Heart left ventricle (tissue), 13 donors: ENCODE measurements at regions not wholly inside any gene's neighbourhood (a gene's known extent, or its start where the extent isn't known, plus 50 kb on each side); places are given as distances from the start of the nearest gene placed in this dataset.

Experiments
- POLR2A ChIP-seq, 2 donors: fragments of 450-650 bp; IDR thresholded peaks; one replicate each; pipeline ENCODE4 v1.6.1; 2017; ENCODE audit warnings: antibody characterized with exemption in 2 of 2, mild to moderate bottlenecking in 2 of 2, moderate library complexity in 2 of 2
- TF ChIP-seq, protein P1 (sequence below), 12 donors: fragments of 200-600 bp; sonication (generic) in 4 of 12; IDR thresholded peaks; one replicate each; pipeline versions ENCODE4 v1.5.0 to v1.8.0; 2018 to 2022; ENCODE audit warnings: antibody characterized with exemption in 12 of 12, mild to moderate bottlenecking in 5 of 12
- donor health status: ischemic (EF 13 %, LVEDD 7.1; RV severe dilation, severe dysfunction).
- donor health status: DM: no; HTN: yes; CAD: no.
- donor health status: DM: no; HTN: no; CAD: no.
- donor health status: ischemic (EF 25% LVEDD 6.9; RV normal size, moderate dysfunction).
- donor health status: ischemic (EF 25% LVEDD 5.7; RV mildly dilated, moderate dysfunction).
- donor health status: ischemic (EF 35%, LVEDD 5.7; RV mildly dilated, moderate dysfunction).
- donor health status: nonischemic (EF 11% LVEDD 7.7; RV severe dilation, severe dysfunction).
- donor health status: DM: yes; HTN: yes; CAD: no.
- donor health status: PGD.
- donor health status: ischemic (EF 29% LVEDD 5.4; RV normal size, mild dysfunction).
- donor health status: nonischemic (EF 23%, LVEDD 6.1; RV moderate dilation, normal function).

DNA sequence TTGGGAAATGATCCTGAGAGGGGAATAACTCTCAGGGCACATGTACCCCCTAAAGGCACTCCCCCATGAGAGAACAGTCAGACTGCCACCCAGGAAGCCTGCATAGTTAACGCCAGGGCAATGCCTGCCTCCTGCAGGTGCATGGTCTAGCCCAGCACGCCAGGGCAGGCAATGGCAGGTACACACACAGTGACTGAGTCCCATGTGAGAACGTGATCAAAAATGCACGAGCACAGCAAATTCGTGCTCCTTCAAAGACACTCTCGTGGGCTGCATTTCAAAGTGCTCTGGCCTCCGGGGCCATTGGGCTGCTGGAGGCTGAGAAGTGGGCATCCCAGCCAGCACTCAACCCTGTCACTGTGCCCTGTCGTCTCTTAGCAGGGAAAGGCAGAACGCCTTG, 79.7 kb downstream of the SHANK2 start:
- TF ChIP-seq, protein P1, sequence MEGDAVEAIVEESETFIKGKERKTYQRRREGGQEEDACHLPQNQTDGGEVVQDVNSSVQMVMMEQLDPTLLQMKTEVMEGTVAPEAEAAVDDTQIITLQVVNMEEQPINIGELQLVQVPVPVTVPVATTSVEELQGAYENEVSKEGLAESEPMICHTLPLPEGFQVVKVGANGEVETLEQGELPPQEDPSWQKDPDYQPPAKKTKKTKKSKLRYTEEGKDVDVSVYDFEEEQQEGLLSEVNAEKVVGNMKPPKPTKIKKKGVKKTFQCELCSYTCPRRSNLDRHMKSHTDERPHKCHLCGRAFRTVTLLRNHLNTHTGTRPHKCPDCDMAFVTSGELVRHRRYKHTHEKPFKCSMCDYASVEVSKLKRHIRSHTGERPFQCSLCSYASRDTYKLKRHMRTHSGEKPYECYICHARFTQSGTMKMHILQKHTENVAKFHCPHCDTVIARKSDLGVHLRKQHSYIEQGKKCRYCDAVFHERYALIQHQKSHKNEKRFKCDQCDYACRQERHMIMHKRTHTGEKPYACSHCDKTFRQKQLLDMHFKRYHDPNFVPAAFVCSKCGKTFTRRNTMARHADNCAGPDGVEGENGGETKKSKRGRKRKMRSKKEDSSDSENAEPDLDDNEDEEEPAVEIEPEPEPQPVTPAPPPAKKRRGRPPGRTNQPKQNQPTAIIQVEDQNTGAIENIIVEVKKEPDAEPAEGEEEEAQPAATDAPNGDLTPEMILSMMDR (IDR thresholded peaks at IDR 0.05) = no peak
- no peak for TF ChIP-seq POLR2A (IDR thresholded peaks at IDR 0.05)
